OCI-LY7 (cell line): ENCODE measurements at regions not wholly inside any gene's neighbourhood (a gene's known extent, or its start where the extent isn't known, plus 50 kb on each side); places are given as distances from the start of the nearest gene placed in this dataset.
"Not testable (repeated sequence)": the region's sequence is repeated elsewhere in the genome, so short reads cannot be mapped to it uniquely, and the experiment has no call there.

Source experiments
- BruUV-seq: library from RNA; stranded (reverse); fragments of 400-500 nt; replicated peaks from 2 replicates; lab custom pipeline; 2021; lab: Mats Ljungman, UMichigan
- CTCF ChIA-PET: fragments of 300-600 bp; sonication (Branson Sonifier 250); formaldehyde crosslinking; loops from one replicate; lab custom pipeline; 2022; ENCODE audit warnings: antibody characterized with exemption; ENCODE audit not compliant: unreplicated experiment; lab: Charles Lee
- POLR2A ChIA-PET: fragments of 300-600 bp; sonication (Branson Sonifier 250); formaldehyde crosslinking; loops from one replicate; lab custom pipeline; 2022; ENCODE audit warnings: antibody characterized with exemption; lab: Charles Lee
- DNase-seq: peaks from one replicate; pipeline ENCODE4 v3.0.0-alpha.2; 2015; ENCODE audit warnings: low spot score
- H2AFZ ChIP-seq: fragments of 200-600 bp; sonication (generic), shearing (Covaris generic); 2 replicates; pipeline ENCODE4 v1.6.1; 2014; ENCODE audit warnings: mild to moderate bottlenecking, antibody characterized with exemption, low read length, moderate library complexity
- H3K27ac ChIP-seq: fragments of 200-600 bp; sonication (generic); 2 replicates; pipeline ENCODE4 v1.5.1; 2014; ENCODE audit warnings: mixed run types, low read depth, mild to moderate bottlenecking, moderate library complexity, low read length, inconsistent platforms; ENCODE audit not compliant: poor library complexity, severe bottlenecking
- H3K36me3 ChIP-seq: fragments of 200-600 bp; sonication (generic); 2 replicates; pipeline ENCODE4 v1.6.1; 2014; ENCODE audit warnings: mild to moderate bottlenecking, antibody characterized with exemption, low read length, moderate library complexity, mixed read lengths; ENCODE audit not compliant: insufficient read depth
- H3K4me1 ChIP-seq: fragments of 200-600 bp; sonication (generic); 2 replicates; pipeline ENCODE4 v1.5.1; 2014; ENCODE audit warnings: mild to moderate bottlenecking, low read length; ENCODE audit not compliant: insufficient read depth, poor library complexity, severe bottlenecking
- H3K4me2 ChIP-seq: fragments of 200-600 bp; sonication (generic); 2 replicates; pipeline ENCODE4 v1.6.1; 2014; ENCODE audit warnings: mild to moderate bottlenecking, low read length
- H3K4me3 ChIP-seq: fragments of 200-600 bp; sonication (generic); 2 replicates; pipeline ENCODE4 v1.5.1; 2014; ENCODE audit warnings: mild to moderate bottlenecking, low read depth, low read length; ENCODE audit not compliant: poor library complexity, severe bottlenecking
- H3K79me2 ChIP-seq: fragments of 200-600 bp; sonication (generic); 2 replicates; pipeline ENCODE4 v1.6.1; 2016; ENCODE audit warnings: low read depth, mild to moderate bottlenecking, low read length, moderate library complexity, mixed read lengths; ENCODE audit not compliant: insufficient read depth
- H3K9me2 ChIP-seq: fragments of 200-600 bp; sonication (generic); 2 replicates; pipeline ENCODE4 v1.6.1; 2016; ENCODE audit warnings: mild to moderate bottlenecking, low read length, mixed read lengths; ENCODE audit not compliant: insufficient read depth
- H3K9me3 ChIP-seq: fragments of 200-600 bp; sonication (generic); 2 replicates; pipeline ENCODE4 v1.6.1; 2014; ENCODE audit warnings: mild to moderate bottlenecking, mixed run types, low read length, mixed read lengths
- H4K20me1 ChIP-seq: fragments of 200-600 bp; sonication (generic); 2 replicates; pipeline ENCODE4 v1.6.1; 2014; ENCODE audit warnings: mild to moderate bottlenecking, antibody characterized with exemption, low read length, moderate library complexity, mixed read lengths; ENCODE audit not compliant: insufficient read depth
- EZH2phosphoT487 ChIP-seq: fragments of 200-600 bp; sonication (generic); IDR thresholded peaks from 2 replicates; pipeline ENCODE4 v1.6.1; 2018; ENCODE audit warnings: low read depth, borderline replicate concordance, mild to moderate bottlenecking, mixed run types, antibody characterized with exemption, low read length, moderate library complexity, mixed read lengths
- intact Hi-C: fragments of 100-400 bp; cut with micrococcal nuclease; formaldehyde crosslinking; loops from one replicate; pipeline ENCODE4 v1.10.0; 2022; ENCODE audit not compliant: unreplicated experiment
- TF ChIP-seq, protein P1 (sequence below): fragments of 200-600 bp; sonication (generic); conservative IDR thresholded peaks from 2 replicates; pipeline ENCODE4 v1.5.1; 2014; ENCODE audit warnings: mild to moderate bottlenecking, antibody characterized with exemption, low read length, moderate library complexity, mixed read lengths

GRCh38 chr3:26012241-26012745, 222.4 kb downstream of the OXSM start:
- Histone ChIP-seq H3K36me3 (no peaks in the 10 kb centered on the region), H3K9me2 (no peaks in the 10 kb centered on the region), H4K20me1 (no peaks in the 10 kb centered on the region), H3K79me2 (no peaks in the 10 kb centered on the region), H3K4me3 (no peak overlapping the region), H3K27ac (no peak overlapping the region), H3K4me2 (no peak overlapping the region), H2AFZ (no peak overlapping the region), H3K4me1 (no peaks in the 10 kb centered on the region), H3K9me3 (no peaks in the 10 kb centered on the region)
- ChIA-PET CTCF (no interaction called here), POLR2A (no interaction called here)
- DNase-seq, result no peak
- TF ChIP-seq, protein P1, sequence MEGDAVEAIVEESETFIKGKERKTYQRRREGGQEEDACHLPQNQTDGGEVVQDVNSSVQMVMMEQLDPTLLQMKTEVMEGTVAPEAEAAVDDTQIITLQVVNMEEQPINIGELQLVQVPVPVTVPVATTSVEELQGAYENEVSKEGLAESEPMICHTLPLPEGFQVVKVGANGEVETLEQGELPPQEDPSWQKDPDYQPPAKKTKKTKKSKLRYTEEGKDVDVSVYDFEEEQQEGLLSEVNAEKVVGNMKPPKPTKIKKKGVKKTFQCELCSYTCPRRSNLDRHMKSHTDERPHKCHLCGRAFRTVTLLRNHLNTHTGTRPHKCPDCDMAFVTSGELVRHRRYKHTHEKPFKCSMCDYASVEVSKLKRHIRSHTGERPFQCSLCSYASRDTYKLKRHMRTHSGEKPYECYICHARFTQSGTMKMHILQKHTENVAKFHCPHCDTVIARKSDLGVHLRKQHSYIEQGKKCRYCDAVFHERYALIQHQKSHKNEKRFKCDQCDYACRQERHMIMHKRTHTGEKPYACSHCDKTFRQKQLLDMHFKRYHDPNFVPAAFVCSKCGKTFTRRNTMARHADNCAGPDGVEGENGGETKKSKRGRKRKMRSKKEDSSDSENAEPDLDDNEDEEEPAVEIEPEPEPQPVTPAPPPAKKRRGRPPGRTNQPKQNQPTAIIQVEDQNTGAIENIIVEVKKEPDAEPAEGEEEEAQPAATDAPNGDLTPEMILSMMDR, result no peak
- TF ChIP-seq EZH2phosphoT487, result no peak
- BruUV-seq, result no TSS peak
- intact Hi-C loops, result no loop called here

GRCh38 chr3:26015752-26016151, 225.9 kb downstream of the OXSM start:
- CTCF ChIA-PET, result no interaction called here
- no peak overlapping the region for H3K4me2 ChIP-seq
- no peaks in the 10 kb centered on the region for H3K9me3 ChIP-seq
- POLR2A ChIA-PET, result interaction anchor here (0.6 kb wide), 1 partner anchor 1670 kb away, joined by 4 read pairs; no protein-coding TSS in a partner anchor
- no TSS peak for BruUV-seq
- intact Hi-C loops, result no loop called here
- H3K79me2 ChIP-seq, result no peaks in the 10 kb centered on the region
- DNase-seq, result no peak
- H3K4me3 ChIP-seq, result no peak overlapping the region
- H3K9me2 ChIP-seq, result no peaks in the 10 kb centered on the region
- H4K20me1 ChIP-seq, result no peaks in the 10 kb centered on the region
- H3K4me1 ChIP-seq, result no peaks in the 10 kb centered on the region
- no peaks in the 10 kb centered on the region for H3K36me3 ChIP-seq
- no peak for TF ChIP-seq EZH2phosphoT487
- TF ChIP-seq, protein P1, result peak; percentile 45
- no peak overlapping the region for H2AFZ ChIP-seq
- no peak overlapping the region for H3K27ac ChIP-seq

- intact Hi-C loops, result no loop called here
- no peaks in the 10 kb centered on the region for H3K9me2 ChIP-seq
- no peak overlapping the region for H3K4me3 ChIP-seq
- H3K27ac ChIP-seq, result no peak overlapping the region
- no TSS peak for BruUV-seq
- H3K9me3 ChIP-seq, result no peaks in the 10 kb centered on the region
- H2AFZ ChIP-seq, result no peak overlapping the region
- ChIA-PET CTCF (no interaction called here), POLR2A (interaction anchor here (0.5 kb wide), 1 partner anchor 239 kb away, joined by 4 read pairs; no protein-coding TSS in a partner anchor)
- no peak for DNase-seq
- TF ChIP-seq, protein P1, result no peak
- TF ChIP-seq EZH2phosphoT487, result no peak
- no peak overlapping the region for H3K4me2 ChIP-seq
- no peaks in the 10 kb centered on the region for H3K4me1 ChIP-seq
- H3K36me3 ChIP-seq, result no peaks in the 10 kb centered on the region
- H3K79me2 ChIP-seq, result no peaks in the 10 kb centered on the region
- H4K20me1 ChIP-seq, result no peaks in the 10 kb centered on the region
These were observed 229.0 kb downstream of the OXSM start for GRCh38 chr3:26018889-26019288.

DNA sequence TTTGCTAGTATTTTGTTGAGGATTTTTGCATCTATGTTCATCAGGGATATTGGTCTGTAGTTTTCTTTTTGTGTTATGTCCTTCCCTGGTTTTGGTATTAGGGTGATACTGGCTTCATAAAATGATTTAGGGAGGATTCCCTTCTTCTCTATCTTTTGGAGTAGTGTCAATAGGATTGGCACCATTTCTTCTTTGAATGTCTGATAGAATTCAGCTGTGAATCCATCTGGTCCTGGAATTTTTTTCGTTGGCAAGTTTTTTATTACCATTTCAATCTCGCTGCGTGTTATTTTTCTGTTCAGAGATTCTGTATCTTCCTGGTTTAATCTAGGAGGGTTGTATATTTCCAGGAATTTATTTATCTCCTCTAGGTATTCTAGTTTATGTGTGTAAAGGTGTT, 234.3 kb downstream of the OXSM start:
- H3K27ac ChIP-seq, H3K9me2 ChIP-seq, POLR2A ChIA-PET, H2AFZ ChIP-seq, H3K4me1 ChIP-seq, H3K79me2 ChIP-seq, BruUV-seq, CTCF ChIA-PET, H3K36me3 ChIP-seq, H4K20me1 ChIP-seq, intact Hi-C loops, H3K4me3 ChIP-seq, DNase-seq, H3K9me3 ChIP-seq, H3K4me2 ChIP-seq: not testable (repeated sequence)
